PC-3 (cell line): ENCODE measurements at regions not wholly inside any gene's neighbourhood (a gene's known extent, or its start where the extent isn't known, plus 50 kb on each side); places are given as distances from the start of the nearest gene placed in this dataset.

Experiments
- ATAC-seq: fragments of 200-7000 bp; cut with Tn5 transposase; 2 replicates; pipeline ENCODE4 v1.9.1; 2020; ENCODE audit warnings: mild to moderate bottlenecking, moderate library complexity
- BruUV-seq: library from RNA; stranded (reverse); fragments of 400-500 nt; replicated peaks from 2 replicates; lab custom pipeline; 2021; lab: Mats Ljungman, UMichigan
- CTCF ChIA-PET: fragments of 300-600 bp; sonication (Branson Sonifier 250); formaldehyde crosslinking; loops from one replicate; lab custom pipeline; 2022; ENCODE audit warnings: antibody characterized with exemption; lab: Charles Lee
- POLR2A ChIA-PET: fragments of 300-600 bp; sonication (Branson Sonifier 250); formaldehyde crosslinking; loops from one replicate; lab custom pipeline; 2022; ENCODE audit warnings: antibody characterized with exemption; ENCODE audit not compliant: unreplicated experiment; lab: Charles Lee
- DNase-seq: peaks from one replicate; pipeline ENCODE4 v3.0.0-alpha.2; 2015
- H2AFZ ChIP-seq: fragments of 300-600 bp; sonication (generic); 2 replicates; pipeline ENCODE4 v1.6.0; 2016; ENCODE audit warnings: antibody characterized with exemption, low read length
- H3F3A ChIP-seq: fragments of 300-600 bp; sonication (generic); one replicate; pipeline ENCODE4 v1.6.0; 2017; ENCODE audit warnings: antibody characterized with exemption, low read length, control low read depth, mild to moderate bottlenecking; ENCODE audit not compliant: unreplicated experiment
- H3K27ac ChIP-seq: fragments of 300-600 bp; sonication (generic); 2 replicates; pipeline ENCODE4 v1.5.1; 2016; ENCODE audit warnings: mild to moderate bottlenecking, low read length
- H3K27me3 ChIP-seq: fragments of 300-600 bp; sonication (generic); 2 replicates; pipeline ENCODE4 v1.6.1; 2016; ENCODE audit warnings: low read length, mixed read lengths
- H3K36me3 ChIP-seq: fragments of 300-600 bp; sonication (generic); 2 replicates; pipeline ENCODE4 v1.6.1; 2016; ENCODE audit warnings: low read depth, mixed run types, low read length, mixed read lengths
- H3K4me1 ChIP-seq: fragments of 300-600 bp; sonication (generic); 2 replicates; pipeline ENCODE4 v1.5.1; 2016; ENCODE audit warnings: low read length; ENCODE audit not compliant: insufficient read depth
- H3K4me2 ChIP-seq: fragments of 300-600 bp; sonication (generic); 2 replicates; pipeline ENCODE4 v1.6.0; 2016; ENCODE audit warnings: low read length
- H3K4me3 ChIP-seq: fragments of 300-600 bp; sonication (generic); 2 replicates; pipeline ENCODE4 v1.5.1; 2016; ENCODE audit warnings: mild to moderate bottlenecking, low read length, mixed read lengths
- H3K79me2 ChIP-seq: fragments of 300-600 bp; sonication (generic); 2 replicates; pipeline ENCODE4 v1.6.1; 2017; ENCODE audit warnings: low read length, mixed read lengths
- H3K9ac ChIP-seq: fragments of 300-600 bp; sonication (generic); 2 replicates; pipeline ENCODE4 v1.6.0; 2016; ENCODE audit warnings: mild to moderate bottlenecking, low read length
- H3K9me2 ChIP-seq: fragments of 300-600 bp; sonication (generic); replicated peaks from 2 replicates; pipeline ENCODE4 v1.6.1; 2016; ENCODE audit warnings: mixed run types, low read length, mixed read lengths
- H3K9me3 ChIP-seq: fragments of 300-600 bp; sonication (generic); 2 replicates; pipeline ENCODE4 v1.6.1; 2016; ENCODE audit warnings: low read length, mixed read lengths
- H4K20me1 ChIP-seq: fragments of 300-600 bp; sonication (generic); 2 replicates; pipeline ENCODE4 v1.6.1; 2016; ENCODE audit warnings: low read length, mixed read lengths
- EZH2 ChIP-seq: fragments of 300-600 bp; sonication (generic); IDR thresholded peaks from one replicate; pipeline ENCODE4 v1.6.1; 2017; ENCODE audit warnings: antibody characterized with exemption, mild to moderate bottlenecking, low read length; ENCODE audit not compliant: unreplicated experiment
- EZH2phosphoT487 ChIP-seq: fragments of 300-600 bp; sonication (generic); IDR thresholded peaks from 2 replicates; pipeline ENCODE4 v1.6.1; 2018; ENCODE audit warnings: mild to moderate bottlenecking, antibody characterized with exemption, low read length, borderline replicate concordance
- intact Hi-C: fragments of 100-400 bp; cut with micrococcal nuclease; formaldehyde crosslinking; loops from 2 replicates; pipeline ENCODE4 v1.9.0; 2023
- TF ChIP-seq, protein P1 (sequence below): fragments of 300-600 bp; sonication (generic); conservative IDR thresholded peaks from 2 replicates; pipeline ENCODE4 v1.5.1; 2017; ENCODE audit warnings: antibody characterized with exemption, low read depth, mild to moderate bottlenecking, low read length

DNA sequence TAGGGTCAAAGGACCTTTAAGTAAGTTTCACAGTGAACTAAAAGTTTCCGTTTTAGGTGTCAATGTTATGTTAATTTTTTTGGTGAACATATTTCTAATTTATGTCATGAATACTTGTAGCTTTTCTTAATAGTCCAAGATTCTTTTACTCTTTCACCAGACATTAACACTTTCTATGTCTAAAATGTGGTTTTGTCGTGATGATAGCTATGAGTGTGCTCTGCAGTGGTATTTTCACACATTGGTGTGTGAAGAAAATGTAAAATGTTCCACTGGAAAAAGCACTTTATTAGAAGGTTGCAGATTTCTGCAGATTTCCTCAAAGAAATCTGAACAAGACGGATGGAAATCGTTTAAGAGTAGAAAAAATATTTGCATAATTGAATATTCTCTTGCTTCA lies 561.0 kb upstream of the ANKRD30A start:
- no peaks in the 10 kb centered on the region for H3K27me3 ChIP-seq
- H3K4me2 ChIP-seq, result no peak overlapping the region
- no peaks in the 10 kb centered on the region for H4K20me1 ChIP-seq
- no peak overlapping the region for H2AFZ ChIP-seq
- ATAC-seq (no peak), DNase-seq (no peak)
- no peak overlapping the region for H3K27ac ChIP-seq
- no peaks in the 10 kb centered on the region for H3K79me2 ChIP-seq
- H3K9me2 ChIP-seq, result no peaks in the 10 kb centered on the region
- TF ChIP-seq, protein P1, sequence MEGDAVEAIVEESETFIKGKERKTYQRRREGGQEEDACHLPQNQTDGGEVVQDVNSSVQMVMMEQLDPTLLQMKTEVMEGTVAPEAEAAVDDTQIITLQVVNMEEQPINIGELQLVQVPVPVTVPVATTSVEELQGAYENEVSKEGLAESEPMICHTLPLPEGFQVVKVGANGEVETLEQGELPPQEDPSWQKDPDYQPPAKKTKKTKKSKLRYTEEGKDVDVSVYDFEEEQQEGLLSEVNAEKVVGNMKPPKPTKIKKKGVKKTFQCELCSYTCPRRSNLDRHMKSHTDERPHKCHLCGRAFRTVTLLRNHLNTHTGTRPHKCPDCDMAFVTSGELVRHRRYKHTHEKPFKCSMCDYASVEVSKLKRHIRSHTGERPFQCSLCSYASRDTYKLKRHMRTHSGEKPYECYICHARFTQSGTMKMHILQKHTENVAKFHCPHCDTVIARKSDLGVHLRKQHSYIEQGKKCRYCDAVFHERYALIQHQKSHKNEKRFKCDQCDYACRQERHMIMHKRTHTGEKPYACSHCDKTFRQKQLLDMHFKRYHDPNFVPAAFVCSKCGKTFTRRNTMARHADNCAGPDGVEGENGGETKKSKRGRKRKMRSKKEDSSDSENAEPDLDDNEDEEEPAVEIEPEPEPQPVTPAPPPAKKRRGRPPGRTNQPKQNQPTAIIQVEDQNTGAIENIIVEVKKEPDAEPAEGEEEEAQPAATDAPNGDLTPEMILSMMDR, result no peak
- TF ChIP-seq EZH2phosphoT487, result no peak
- TF ChIP-seq EZH2, result no peak
- no TSS peak for BruUV-seq
- intact Hi-C loops, result no loop called here
- no peaks in the 10 kb centered on the region for H3K36me3 ChIP-seq
- H3K9me3 ChIP-seq, result no peaks in the 10 kb centered on the region
- no peak overlapping the region for H3K9ac ChIP-seq
- no peaks in the 10 kb centered on the region for H3F3A ChIP-seq
- H3K4me3 ChIP-seq, result no peak overlapping the region
- ChIA-PET POLR2A (no interaction called here), CTCF (no interaction called here)
- no peaks in the 10 kb centered on the region for H3K4me1 ChIP-seq

DNA sequence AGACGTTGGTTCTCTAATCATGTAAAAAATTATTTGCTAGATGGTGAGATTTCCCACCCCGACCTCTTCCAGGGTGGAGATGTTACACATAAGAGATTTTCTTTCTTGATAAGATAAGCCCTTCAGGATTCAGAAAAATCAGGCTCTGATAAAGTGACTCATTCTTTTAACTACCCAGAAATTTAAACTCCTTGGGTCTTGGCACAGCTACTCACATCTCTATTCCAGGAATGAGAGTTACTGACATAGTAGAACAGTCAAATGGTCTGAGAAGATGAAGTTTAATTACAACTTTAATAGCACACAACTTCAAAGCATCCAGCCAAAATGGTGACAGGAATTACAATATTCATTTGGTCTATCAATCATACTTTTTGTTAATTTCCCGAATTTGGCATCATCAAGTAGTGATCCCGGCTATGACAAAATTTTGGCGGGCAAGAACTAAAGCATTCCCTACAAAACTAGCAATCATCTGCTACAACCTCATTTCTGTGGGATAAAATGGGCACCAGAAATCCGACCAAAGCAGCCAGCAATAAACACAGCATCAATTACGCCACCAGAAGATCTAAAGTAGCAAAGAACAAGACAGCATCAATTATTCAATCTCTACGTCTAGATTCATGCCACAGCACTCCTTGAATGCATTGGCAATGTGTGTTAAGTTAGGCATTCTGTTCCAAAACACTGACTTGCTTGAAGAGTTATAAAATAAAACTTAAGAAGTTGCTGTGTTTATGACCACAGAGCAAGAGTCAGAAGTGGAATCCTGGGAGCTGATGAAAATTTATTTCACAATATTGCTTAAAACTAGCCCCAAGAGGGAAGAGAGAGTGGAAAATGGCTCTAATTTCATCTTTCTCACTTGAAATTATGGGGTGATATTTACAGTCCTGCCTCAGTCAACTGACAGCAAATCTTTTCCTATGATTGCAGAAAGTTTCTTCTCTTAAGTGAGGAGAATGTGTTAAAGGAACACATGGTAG lies 565.7 kb upstream of the ANKRD30A start:
- Histone ChIP-seq H3F3A (no peaks in the 10 kb centered on the region), H3K9me3 (no peaks in the 10 kb centered on the region), H3K27ac (no peak overlapping the region), H3K9ac (no peak overlapping the region), H3K4me2 (no peak overlapping the region), H3K4me1 (peaks cover 12% of the 10 kb centered on the region), H3K9me2 (0 out of 2 replicates have a peak, but pooled peaks cover 4% of the 10 kb centered on the region), H3K79me2 (no peaks in the 10 kb centered on the region), H3K27me3 (no peaks in the 10 kb centered on the region), H2AFZ (peak overlapping the region; percentile 3; the same call in 1 of the 2 replicates), H4K20me1 (no peaks in the 10 kb centered on the region), H3K36me3 (no peaks in the 10 kb centered on the region), H3K4me3 (no peak overlapping the region)
- ATAC-seq (no peak), DNase-seq (no peak)
- no TSS peak for BruUV-seq
- CTCF ChIA-PET, result no interaction called here
- TF ChIP-seq EZH2phosphoT487 (no peak), EZH2 (no peak)
- TF ChIP-seq, protein P1, result no peak
- intact Hi-C loops, result no loop called here
- POLR2A ChIA-PET, result no interaction called here

DNA sequence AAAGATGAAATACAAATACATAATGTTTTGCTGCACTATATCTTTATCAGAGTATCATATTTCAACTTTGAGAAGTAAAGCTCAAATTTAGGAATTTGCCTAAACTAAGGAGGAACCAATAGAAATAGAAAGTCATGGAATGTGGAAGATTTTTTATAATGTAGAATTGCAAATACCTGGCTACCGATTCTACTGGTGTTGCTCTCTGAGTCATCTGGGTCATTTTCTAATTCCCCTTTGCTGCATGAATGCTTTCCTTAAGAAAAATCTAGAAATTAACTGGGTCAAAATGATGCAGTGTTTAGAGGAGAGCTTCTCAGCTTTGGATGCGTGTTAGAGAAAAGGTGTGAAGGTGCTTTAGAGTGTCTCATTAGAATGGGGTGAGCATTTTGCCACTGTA lies 568.9 kb upstream of the ANKRD30A start:
- Histone ChIP-seq H3K27me3 (no peaks in the 10 kb centered on the region), H3K4me2 (peak overlapping the region; percentile 5), H3K79me2 (no peaks in the 10 kb centered on the region), H3K9me3 (no peaks in the 10 kb centered on the region), H2AFZ (peak overlapping the region; percentile 30), H3K4me3 (no peak overlapping the region), H3K27ac (no peak overlapping the region), H3K36me3 (no peaks in the 10 kb centered on the region), H3K9ac (no peak overlapping the region), H3F3A (no peaks in the 10 kb centered on the region), H4K20me1 (no peaks in the 10 kb centered on the region), H3K9me2 (0 out of 2 replicates have a peak, but pooled peaks cover 4% of the 10 kb centered on the region), H3K4me1 (peaks cover 12% of the 10 kb centered on the region)
- DNase-seq, result peak; percentile 62
- intact Hi-C loops, result no loop called here
- CTCF ChIA-PET, result no interaction called here
- no peak for TF ChIP-seq EZH2
- no peak for TF ChIP-seq EZH2phosphoT487
- TF ChIP-seq, protein P1, result no peak
- BruUV-seq, result no TSS peak
- POLR2A ChIA-PET, result no interaction called here
- ATAC-seq, result peak; percentile 79
